Astrocyte (in vitro differentiated cells and primary cell): ENCODE measurements at regions not wholly inside any gene's neighbourhood (a gene's known extent, or its start where the extent isn't known, plus 50 kb on each side); places are given as distances from the start of the nearest gene placed in this dataset.

Experiments
- DNase-seq: peaks from one replicate; pipeline ENCODE4 v3.0.0-alpha.2; 2010; ENCODE audit warnings: low read depth
- FAIRE-seq: peaks from 2 replicates; lab custom pipeline; 2011; peaks lifted over from hg19 to GRCh38; lab: Jason Lieb, UNC
- H2AFZ ChIP-seq: 2 replicates; pipeline ENCODE4 v1.6.0; 2012; ENCODE audit warnings: low read depth, low read length, inconsistent platforms
- H3K27ac ChIP-seq: 2 replicates; pipeline ENCODE4 v1.5.1; 2011; ENCODE audit warnings: low read depth, low read length, inconsistent platforms
- H3K27me3 ChIP-seq: 2 replicates; pipeline ENCODE4 v1.6.0; 2011; ENCODE audit warnings: low read length, inconsistent platforms; ENCODE audit not compliant: insufficient read depth
- H3K36me3 ChIP-seq: 2 replicates; pipeline ENCODE4 v1.5.1; 2011; ENCODE audit warnings: low read length, inconsistent platforms; ENCODE audit not compliant: insufficient read depth
- H3K4me1 ChIP-seq: 2 replicates; pipeline ENCODE4 v1.5.1; 2011; ENCODE audit warnings: low read length, inconsistent platforms; ENCODE audit not compliant: insufficient read depth
- H3K4me2 ChIP-seq: 2 replicates; pipeline ENCODE4 v1.6.0; 2012; ENCODE audit warnings: low read length, inconsistent platforms
- H3K4me3 ChIP-seq: 2 replicates; pipeline ENCODE4 v1.5.1; 2011; ENCODE audit warnings: low read depth, mild to moderate bottlenecking, low read length, inconsistent platforms; ENCODE audit not compliant: insufficient read depth
- H3K79me2 ChIP-seq: 2 replicates; pipeline ENCODE4 v1.6.0; 2012; ENCODE audit warnings: mild to moderate bottlenecking, low read length, inconsistent platforms; ENCODE audit not compliant: insufficient read depth
- H3K9ac ChIP-seq: 2 replicates; pipeline ENCODE4 v1.6.0; 2012; ENCODE audit warnings: mild to moderate bottlenecking, low read length, inconsistent platforms
- H3K9me3 ChIP-seq: 2 replicates; pipeline ENCODE4 v1.5.1; 2012; ENCODE audit warnings: low read depth, mild to moderate bottlenecking, low read length, inconsistent platforms; ENCODE audit not compliant: insufficient read depth
- H4K20me1 ChIP-seq: 2 replicates; pipeline ENCODE4 v1.6.0; 2012; ENCODE audit warnings: low read length, inconsistent platforms; ENCODE audit not compliant: insufficient read depth
- H3K27ac Mint-ChIP-seq: one replicate; pipeline ENCODE4 v1.8.0; 2021; ENCODE audit warnings: mild to moderate bottlenecking, mixed read lengths; ENCODE audit not compliant: unreplicated experiment
- H3K27me3 Mint-ChIP-seq: one replicate; pipeline ENCODE4 v1.8.0; 2021; ENCODE audit warnings: low read depth, mixed read lengths; ENCODE audit not compliant: unreplicated experiment
- H3K36me3 Mint-ChIP-seq: one replicate; pipeline ENCODE4 v1.8.0; 2021; ENCODE audit warnings: low read depth, mixed read lengths; ENCODE audit not compliant: unreplicated experiment
- H3K4me1 Mint-ChIP-seq: one replicate; pipeline ENCODE4 v1.8.0; 2021; ENCODE audit warnings: low read depth, mixed read lengths; ENCODE audit not compliant: unreplicated experiment
- H3K4me3 Mint-ChIP-seq: one replicate; pipeline ENCODE4 v1.8.0; 2021; ENCODE audit warnings: mild to moderate bottlenecking, moderate library complexity, mixed read lengths; ENCODE audit not compliant: unreplicated experiment
- H3K9me3 Mint-ChIP-seq: one replicate; pipeline ENCODE4 v1.8.0; 2021; ENCODE audit warnings: mild to moderate bottlenecking, mixed read lengths; ENCODE audit not compliant: unreplicated experiment
- CTCF ChIP-seq: IDR thresholded peaks from 2 replicates; pipeline ENCODE4 v1.5.1; 2011; ENCODE audit warnings: low read depth, mild to moderate bottlenecking, inconsistent platforms, low read length, moderate library complexity; ENCODE audit not compliant: insufficient read depth
- EZH2 ChIP-seq: IDR thresholded peaks from 2 replicates; pipeline ENCODE4 v1.6.1; 2012; ENCODE audit warnings: mild to moderate bottlenecking, low read length, inconsistent platforms; ENCODE audit not compliant: insufficient read depth

- Histone ChIP-seq H3K4me1 (no peaks in the 10 kb centered on the region), H3K79me2 (no peaks in the 10 kb centered on the region), H3K4me3 (no peak overlapping the region), H3K36me3 (no peaks in the 10 kb centered on the region), H3K9ac (no peak overlapping the region), H2AFZ (no peak overlapping the region), H3K27me3 (peaks cover 4% of the 10 kb centered on the region), H3K9me3 (no peaks in the 10 kb centered on the region), H3K27ac (no peak overlapping the region), H3K4me2 (no peak overlapping the region), H4K20me1 (no peaks in the 10 kb centered on the region)
- FAIRE-seq (no peak), DNase-seq (no peak)
- TF ChIP-seq EZH2 (no peak), CTCF (no peak)
- Mint-ChIP-seq H3K27ac (no peak overlapping the region), H3K27me3 (peaks cover 22% of the 10 kb centered on the region), H3K4me3 (no peak overlapping the region), H3K36me3 (peaks cover 28% of the 10 kb centered on the region), H3K4me1 (peaks cover 19% of the 10 kb centered on the region), H3K9me3 (peaks cover 7% of the 10 kb centered on the region)
Observed at GRCh38 chr11:115684135-115684534, 179.9 kb upstream of the CADM1 start.

- TF ChIP-seq CTCF (no peak), EZH2 (no peak)
- no peak overlapping the region for H3K27ac ChIP-seq
- H3K9me3 ChIP-seq: no peaks in the 10 kb centered on the region
- H4K20me1 ChIP-seq: no peaks in the 10 kb centered on the region
- H2AFZ ChIP-seq: no peak overlapping the region
- H3K79me2 ChIP-seq: no peaks in the 10 kb centered on the region
- peaks cover 4% of the 10 kb centered on the region for H3K27me3 ChIP-seq
- Mint-ChIP-seq H3K9me3 (peaks cover 7% of the 10 kb centered on the region), H3K27ac (no peak overlapping the region), H3K4me1 (peaks cover 22% of the 10 kb centered on the region), H3K4me3 (no peak overlapping the region), H3K36me3 (peaks cover 19% of the 10 kb centered on the region), H3K27me3 (peaks cover 11% of the 10 kb centered on the region)
- H3K4me3 ChIP-seq: no peak overlapping the region
- no peaks in the 10 kb centered on the region for H3K36me3 ChIP-seq
- no peak for FAIRE-seq
- H3K4me2 ChIP-seq: no peak overlapping the region
- H3K4me1 ChIP-seq: no peaks in the 10 kb centered on the region
- DNase-seq: no peak
- H3K9ac ChIP-seq: no peak overlapping the region
Observed at GRCh38 chr11:115682888-115683287, 178.7 kb upstream of the CADM1 start.

GRCh38 chr11:115682101-115682500 lies 177.9 kb upstream of the CADM1 start:
- TF ChIP-seq EZH2: no peak
- no peak for TF ChIP-seq CTCF
- Mint-ChIP-seq H3K4me1 (peaks cover 29% of the 10 kb centered on the region), H3K27me3 (peaks cover 8% of the 10 kb centered on the region), H3K27ac (no peak overlapping the region), H3K9me3 (peaks cover 5% of the 10 kb centered on the region), H3K36me3 (peaks cover 14% of the 10 kb centered on the region), H3K4me3 (no peak overlapping the region)
- Histone ChIP-seq H2AFZ (no peak overlapping the region), H3K27me3 (peaks cover 4% of the 10 kb centered on the region), H3K9me3 (no peaks in the 10 kb centered on the region), H3K27ac (no peak overlapping the region), H3K79me2 (no peaks in the 10 kb centered on the region), H3K36me3 (no peaks in the 10 kb centered on the region), H4K20me1 (no peaks in the 10 kb centered on the region), H3K9ac (no peak overlapping the region), H3K4me3 (no peak overlapping the region), H3K4me1 (peaks cover 5% of the 10 kb centered on the region), H3K4me2 (no peak overlapping the region)
- FAIRE-seq (no peak), DNase-seq (peak; percentile 84)
